HG02943 (cell line): ENCODE measurements at regions not wholly inside any gene's neighbourhood (a gene's known extent, or its start where the extent isn't known, plus 50 kb on each side); places are given as distances from the start of the nearest gene placed in this dataset.
"Not testable (repeated sequence)": the region's sequence is repeated elsewhere in the genome, so short reads cannot be mapped to it uniquely, and the experiment has no call there.

Experiments
- ATAC-seq: cut with Tn5 transposase; IDR thresholded peaks from one replicate; pipeline ENCODE4 v1.9.1; 2021; ENCODE audit warnings: mild to moderate bottlenecking, low read depth, moderate library complexity; ENCODE audit not compliant: unreplicated experiment

- ATAC-seq = no peak
Observed at GRCh38 chr12:68422956-68423574, 90.9 kb upstream of the MDM1 start.

GRCh38 chr12:68425998-68426397 lies 93.8 kb upstream of the MDM1 start:
- ATAC-seq = no peak

GRCh38 chr12:68428211-68428610 lies 96.0 kb upstream of the MDM1 start:
- no peak for ATAC-seq

DNA sequence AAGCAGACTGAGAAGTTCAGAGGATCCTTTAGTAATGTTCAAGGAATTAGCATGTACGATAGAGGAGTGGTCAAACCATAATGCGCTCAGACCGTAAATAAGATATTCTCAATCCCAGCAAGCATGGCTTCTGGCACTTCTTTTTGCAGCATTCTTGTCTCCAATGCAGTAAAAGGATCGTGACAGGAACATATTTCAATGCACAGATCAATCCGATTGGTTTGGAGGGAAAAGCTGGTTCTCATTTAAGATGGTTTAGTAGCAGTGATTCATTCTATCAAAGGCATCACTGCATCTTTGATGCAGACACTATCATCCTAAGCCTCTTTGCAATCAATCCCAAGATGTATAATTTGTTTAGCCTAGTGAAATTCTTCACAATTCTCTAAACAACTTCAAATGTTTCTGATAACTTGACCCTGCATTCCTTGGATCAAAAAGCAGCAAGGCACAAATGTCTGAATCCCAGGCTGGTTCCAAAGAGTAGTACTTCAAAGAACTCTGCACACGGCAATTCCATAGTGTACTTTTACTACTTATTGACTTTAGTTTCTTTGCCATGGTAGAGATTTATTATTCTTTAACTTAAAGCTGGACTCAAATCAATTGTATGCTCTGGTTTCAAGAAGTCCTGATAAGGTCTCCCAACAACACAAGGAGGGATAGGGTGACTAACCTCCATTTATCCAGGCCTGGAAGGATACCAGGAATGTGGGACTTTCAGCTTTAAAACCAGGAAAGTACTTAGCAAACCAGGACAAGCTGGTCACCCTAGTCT lies 96.8 kb upstream of the MDM1 start:
- ATAC-seq = no peak

DNA sequence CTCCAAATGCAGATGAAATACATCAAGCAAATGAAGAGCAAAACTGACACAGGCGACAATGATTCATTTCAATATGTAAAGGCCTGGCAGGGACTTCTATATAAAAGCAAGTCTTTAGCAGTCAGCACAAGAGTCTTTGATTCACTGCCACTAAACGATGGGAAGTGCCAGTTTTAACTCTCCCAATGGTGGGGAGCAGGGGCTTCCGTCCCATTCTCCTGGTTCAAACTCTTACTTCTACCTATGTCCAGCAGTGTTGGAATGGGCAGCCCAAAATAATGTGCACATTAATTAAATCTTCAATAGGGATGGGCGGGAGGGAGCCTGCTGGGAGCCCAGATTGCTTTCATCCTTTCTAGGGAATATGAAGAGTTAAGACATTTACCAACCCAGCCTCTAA lies 97.5 kb upstream of the MDM1 start:
- no peak for ATAC-seq

- ATAC-seq = no peak
Observed at GRCh38 chr12:68431786-68432185, 99.6 kb upstream of the MDM1 start.

DNA sequence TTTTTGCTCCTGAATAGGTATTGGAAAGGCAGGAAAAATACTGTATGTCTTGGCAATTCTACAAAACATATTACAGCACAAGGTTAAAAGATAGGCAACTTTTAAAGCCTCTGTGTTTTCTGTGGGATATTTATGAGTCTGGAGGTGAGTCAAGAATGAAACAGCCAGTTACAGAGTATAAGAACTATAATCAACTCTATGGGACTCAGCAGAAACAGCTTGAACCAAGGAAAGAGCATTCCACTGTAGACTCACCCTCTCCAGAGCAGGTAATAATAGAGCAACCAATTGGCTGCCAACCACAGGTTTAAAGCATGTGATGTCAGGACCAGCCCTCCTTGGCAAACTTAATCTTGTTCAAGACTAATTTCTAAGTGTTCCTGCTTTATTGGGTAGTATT lies 100.5 kb upstream of the MDM1 start:
- ATAC-seq = no peak

- no peak for ATAC-seq
Observed at GRCh38 chr12:68434391-68435298, 102.5 kb upstream of the MDM1 start.

GRCh38 chr12:68435299-68435637 lies 103.1 kb upstream of the MDM1 start:
- no peak for ATAC-seq

DNA sequence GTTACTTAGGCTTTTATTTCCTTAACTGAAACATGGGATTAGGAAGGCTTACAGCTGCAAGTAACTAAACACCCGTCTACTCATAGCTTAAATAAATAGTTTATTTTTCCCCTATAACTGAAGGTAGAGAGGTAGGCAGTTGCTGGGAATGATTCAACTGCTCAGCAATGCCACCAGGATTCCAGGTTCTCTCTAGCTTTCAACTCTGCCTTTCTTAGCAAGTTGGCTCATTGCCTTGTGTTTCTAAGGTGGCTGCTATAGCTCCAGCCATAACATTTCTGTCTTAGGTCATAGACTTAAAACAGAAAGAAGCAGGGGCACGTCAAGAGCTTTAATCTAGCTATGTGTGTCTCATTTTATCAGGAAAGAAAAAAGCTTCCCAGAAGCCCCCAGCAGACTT lies 103.7 kb upstream of the MDM1 start:
- no peak for ATAC-seq

DNA sequence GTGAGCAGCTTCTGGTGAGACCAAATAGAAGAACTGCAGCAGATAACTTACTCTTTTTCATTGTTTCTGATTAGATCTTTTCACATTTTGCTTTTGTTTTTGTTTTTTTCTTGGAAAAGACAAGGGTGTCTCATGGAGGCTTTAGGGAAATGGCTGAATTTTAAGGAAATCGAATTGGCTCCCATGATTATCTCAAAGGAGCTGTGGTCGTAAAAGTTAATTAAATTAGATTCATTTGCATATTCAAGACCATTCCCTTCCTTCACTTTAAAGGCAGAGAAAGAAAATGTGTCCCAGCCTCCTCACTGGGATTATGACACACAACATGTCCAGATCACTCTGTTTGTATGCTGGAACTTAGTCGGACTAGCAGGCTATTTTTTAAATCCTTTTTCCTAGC lies 106.4 kb upstream of the MDM1 start:
- no peak for ATAC-seq

- no peak for ATAC-seq
Observed at GRCh38 chr12:68439368-68440045, 107.3 kb upstream of the MDM1 start.

- no peak for ATAC-seq
Observed at GRCh38 chr12:68440068-68440581, 108.0 kb upstream of the MDM1 start.

DNA sequence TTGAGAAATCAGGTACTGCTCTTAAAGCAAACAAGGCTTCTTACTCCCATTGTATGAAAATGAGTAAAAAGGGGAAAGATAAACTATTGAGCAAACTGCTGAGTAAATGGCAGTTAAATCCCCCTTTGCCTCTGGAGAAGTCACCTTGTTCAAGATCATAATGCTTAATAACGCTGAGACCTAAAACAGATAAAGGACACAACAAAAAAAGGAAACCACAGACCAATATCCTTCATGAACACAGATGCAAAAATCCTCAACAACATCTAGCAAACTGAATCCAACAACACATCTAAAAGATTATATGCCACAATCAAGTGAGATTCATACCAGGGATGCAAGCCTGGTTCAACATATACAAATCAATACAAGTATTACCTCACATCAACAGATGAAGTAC lies 109.0 kb upstream of the MDM1 start:
- no peak for ATAC-seq

- not testable (repeated sequence) for ATAC-seq
Observed at GRCh38 chr12:68442353-68442972, 110.3 kb upstream of the MDM1 start.

DNA sequence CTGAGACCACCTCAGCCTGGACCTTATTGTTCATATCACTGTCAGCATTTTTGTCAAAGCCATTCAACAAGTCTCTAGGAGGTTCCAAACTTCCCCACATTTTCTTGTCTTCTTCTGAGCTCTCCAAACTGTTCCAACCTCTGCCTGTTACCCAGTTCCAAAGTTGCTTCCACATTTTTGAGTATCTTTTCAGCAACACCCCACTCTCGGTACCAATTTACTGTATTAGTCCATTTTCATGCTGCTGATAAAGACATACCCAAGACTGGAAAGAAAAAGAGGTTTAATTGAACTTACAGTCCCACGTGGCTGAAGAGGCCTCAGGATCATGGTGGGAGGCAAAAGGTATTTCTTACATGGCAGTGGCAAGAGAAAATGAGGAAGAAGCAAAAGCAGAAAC lies 111.5 kb upstream of the MDM1 start:
- ATAC-seq = not testable (repeated sequence)

DNA sequence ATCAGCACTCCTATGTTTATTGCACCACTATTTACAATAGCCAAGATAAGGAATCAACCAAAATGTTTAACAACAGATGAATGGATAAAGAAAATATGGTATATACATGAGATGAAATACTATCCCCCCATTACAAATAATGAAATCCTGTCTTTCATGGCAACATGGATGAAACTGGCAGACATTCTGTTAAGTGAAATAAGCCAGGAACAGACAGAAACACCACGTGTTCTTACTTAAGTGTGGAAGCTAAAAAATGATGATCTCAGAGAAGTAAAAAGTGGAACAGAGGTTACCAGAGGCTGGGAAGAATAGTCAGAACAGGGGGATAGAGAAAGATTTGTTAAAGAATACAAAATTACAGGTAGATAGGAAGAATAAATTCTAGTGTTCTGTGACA lies 113.7 kb upstream of the MDM1 start:
- no peak for ATAC-seq

DNA sequence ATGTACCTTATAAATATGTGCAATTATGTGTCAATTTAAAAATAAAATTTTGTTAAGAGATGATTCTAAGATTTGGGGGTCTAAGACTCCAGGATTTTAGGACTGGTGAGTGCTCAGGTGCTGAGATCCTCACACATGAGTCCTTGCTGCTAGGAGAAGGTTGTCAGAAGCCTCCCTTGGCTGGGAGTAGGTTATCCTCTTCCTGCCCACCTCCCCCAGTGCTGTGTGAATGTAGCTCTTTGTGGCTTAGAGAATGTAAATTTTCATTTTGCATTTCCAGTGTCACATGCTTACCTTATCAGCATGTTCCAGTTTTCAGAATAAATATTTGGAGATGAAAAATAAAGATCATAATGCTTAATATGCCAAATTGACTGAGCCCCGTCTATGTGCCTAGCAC lies 114.2 kb upstream of the MDM1 start:
- ATAC-seq = no peak

DNA sequence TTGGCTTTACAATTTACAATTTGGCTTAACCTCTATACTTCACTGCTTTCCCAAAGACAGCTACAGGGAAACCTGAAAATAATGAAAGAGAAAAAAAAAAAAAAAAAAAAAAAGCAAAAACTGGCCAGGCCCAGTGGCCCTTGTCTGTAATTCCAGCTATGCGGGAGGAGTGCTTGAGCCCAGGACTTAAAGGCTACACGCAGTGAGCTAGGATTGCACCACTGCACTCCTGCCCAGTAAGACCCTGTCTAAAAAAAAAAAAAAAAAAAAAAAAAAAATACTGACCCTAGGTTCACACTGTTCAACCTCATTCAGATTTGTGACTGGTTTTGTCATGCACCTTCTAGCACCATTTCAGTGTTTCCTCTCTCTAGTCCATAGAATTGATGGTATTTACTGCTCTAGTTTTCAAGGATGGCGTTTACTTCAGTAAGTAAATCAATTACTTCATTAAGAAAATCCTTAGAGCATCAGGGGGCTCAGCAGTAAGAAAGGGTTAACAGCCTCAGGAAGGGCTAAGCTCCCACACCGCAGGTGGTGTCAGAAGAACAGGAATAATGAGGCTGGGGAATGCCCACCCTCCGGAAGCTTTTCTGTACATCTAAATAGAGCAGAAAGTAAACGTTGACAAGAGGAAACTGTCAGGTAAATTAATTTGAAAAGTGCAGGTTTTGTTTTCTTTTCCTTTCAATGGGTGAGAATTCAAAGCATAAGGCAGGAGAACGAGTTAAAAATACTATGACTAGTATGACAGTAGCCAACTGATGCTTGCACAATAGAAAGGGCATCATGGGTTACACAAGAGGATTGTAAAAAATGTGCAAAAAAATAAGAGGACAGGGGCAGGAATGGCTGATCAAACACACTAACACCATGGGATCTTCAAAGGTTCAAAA lies 115.0 kb upstream of the MDM1 start:
- ATAC-seq = no peak
